ENCODE measurements at regions not wholly inside any gene's neighbourhood (a gene's known extent, or its start where the extent isn't known, plus 50 kb on each side); places are given as distances from the start of the nearest gene placed in this dataset.

DNA sequence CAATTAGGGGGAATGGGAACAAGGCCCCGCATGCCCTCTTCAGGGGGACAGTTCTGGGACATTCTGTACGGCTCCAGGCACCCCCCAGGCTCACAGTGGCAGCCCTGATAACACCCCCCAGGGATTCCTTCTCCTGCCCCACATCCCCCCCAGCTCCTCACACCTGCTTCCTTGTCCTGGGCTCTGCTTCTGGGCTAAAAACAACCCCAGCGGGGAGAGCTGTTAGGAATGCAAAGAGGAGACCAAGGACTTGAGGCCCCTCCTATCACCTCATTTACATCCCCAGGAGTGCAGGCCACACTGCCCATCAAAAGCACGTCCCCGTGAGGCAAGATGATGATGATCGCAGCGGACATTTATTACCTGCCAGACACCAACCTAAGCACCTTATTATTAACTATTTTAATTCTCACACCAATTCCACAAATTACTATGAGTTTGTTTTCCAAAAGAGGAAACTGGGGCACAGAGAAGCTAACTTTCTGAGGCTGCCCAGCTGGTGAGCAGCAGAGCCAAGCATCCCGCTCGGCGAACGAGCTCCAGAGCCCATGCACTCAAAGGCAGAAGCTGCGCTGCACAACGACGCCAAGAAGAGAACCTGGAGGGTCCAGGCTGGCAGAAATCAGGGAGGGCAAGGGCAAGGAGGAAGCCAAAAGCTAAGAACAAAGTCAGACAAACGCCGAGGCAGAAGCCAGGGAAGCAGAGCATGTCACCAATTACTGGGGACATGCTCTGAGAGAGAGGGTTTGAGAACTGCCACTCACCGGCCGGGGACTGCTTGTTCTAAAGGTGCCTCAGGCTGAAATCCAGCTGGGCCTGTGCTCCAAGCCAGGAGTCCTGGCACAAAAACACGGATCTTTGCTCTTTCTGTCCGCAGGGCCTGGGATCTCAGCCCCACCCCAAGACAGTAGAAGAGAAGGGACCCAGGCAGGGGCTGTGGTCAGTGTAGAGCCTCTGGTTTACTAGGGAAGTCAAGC, 76.2 kb upstream of the NSMCE3 start:
- TF ChIP-seq ZNF70 (CRISPR knock-in tag; IDR thresholded peaks at IDR 0.05) (no peak), GLIS3 (CRISPR knock-in tag; IDR thresholded peaks at IDR 0.05) (no peak), TCF4 (CRISPR knock-in tag; IDR thresholded peaks at IDR 0.05; ENCODE audit: borderline replicate concordance) (no peak)
- TF ChIP-seq, protein P1, sequence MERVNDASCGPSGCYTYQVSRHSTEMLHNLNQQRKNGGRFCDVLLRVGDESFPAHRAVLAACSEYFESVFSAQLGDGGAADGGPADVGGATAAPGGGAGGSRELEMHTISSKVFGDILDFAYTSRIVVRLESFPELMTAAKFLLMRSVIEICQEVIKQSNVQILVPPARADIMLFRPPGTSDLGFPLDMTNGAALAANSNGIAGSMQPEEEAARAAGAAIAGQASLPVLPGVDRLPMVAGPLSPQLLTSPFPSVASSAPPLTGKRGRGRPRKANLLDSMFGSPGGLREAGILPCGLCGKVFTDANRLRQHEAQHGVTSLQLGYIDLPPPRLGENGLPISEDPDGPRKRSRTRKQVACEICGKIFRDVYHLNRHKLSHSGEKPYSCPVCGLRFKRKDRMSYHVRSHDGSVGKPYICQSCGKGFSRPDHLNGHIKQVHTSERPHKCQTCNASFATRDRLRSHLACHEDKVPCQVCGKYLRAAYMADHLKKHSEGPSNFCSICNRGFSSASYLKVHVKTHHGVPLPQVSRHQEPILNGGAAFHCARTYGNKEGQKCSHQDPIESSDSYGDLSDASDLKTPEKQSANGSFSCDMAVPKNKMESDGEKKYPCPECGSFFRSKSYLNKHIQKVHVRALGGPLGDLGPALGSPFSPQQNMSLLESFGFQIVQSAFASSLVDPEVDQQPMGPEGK (CRISPR knock-in tag; IDR thresholded peaks at IDR 0.05; ENCODE audit: borderline replicate concordance) = no peak

Measured in SK-N-SH treated with all-trans-retinoic acid at 6 μM for 48 hours (cell line).